ENCODE measurements at regions not wholly inside any gene's neighbourhood (a gene's known extent, or its start where the extent isn't known, plus 50 kb on each side); places are given as distances from the start of the nearest gene placed in this dataset.

DNA sequence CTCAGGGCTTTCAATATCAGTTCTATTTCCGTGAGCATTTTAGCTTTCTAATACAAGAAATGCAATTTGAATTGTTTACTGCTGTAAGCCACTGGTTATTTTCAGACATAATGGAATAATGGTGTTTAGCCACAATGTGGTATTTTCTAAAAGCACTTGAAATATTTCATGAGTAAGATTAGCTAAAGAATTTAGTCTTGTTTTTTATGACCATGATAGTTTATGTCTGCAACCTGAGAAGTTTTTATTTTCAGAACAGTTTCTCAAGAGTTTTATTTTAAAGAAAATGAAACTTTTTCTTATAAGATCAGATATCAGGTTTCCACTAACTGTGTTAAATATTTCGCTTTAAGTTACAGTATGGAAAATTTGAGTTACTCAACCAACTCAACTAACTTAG is 60.2 kb downstream of the SLIT2 start:
- TF ChIP-seq, protein P1, sequence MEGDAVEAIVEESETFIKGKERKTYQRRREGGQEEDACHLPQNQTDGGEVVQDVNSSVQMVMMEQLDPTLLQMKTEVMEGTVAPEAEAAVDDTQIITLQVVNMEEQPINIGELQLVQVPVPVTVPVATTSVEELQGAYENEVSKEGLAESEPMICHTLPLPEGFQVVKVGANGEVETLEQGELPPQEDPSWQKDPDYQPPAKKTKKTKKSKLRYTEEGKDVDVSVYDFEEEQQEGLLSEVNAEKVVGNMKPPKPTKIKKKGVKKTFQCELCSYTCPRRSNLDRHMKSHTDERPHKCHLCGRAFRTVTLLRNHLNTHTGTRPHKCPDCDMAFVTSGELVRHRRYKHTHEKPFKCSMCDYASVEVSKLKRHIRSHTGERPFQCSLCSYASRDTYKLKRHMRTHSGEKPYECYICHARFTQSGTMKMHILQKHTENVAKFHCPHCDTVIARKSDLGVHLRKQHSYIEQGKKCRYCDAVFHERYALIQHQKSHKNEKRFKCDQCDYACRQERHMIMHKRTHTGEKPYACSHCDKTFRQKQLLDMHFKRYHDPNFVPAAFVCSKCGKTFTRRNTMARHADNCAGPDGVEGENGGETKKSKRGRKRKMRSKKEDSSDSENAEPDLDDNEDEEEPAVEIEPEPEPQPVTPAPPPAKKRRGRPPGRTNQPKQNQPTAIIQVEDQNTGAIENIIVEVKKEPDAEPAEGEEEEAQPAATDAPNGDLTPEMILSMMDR (IDR thresholded peaks at IDR 0.05): no peak
- no peak for TF ChIP-seq POLR2A (IDR thresholded peaks at IDR 0.05)
